ENCODE measurements at regions not wholly inside any gene's neighbourhood (a gene's known extent, or its start where the extent isn't known, plus 50 kb on each side); places are given as distances from the start of the nearest gene placed in this dataset.

GRCh38 chr6:91590191-91590590 lies 1003.3 kb upstream of the MAP3K7 start:
- no CpG with 5 or more reads among the region's 3 CpGs for WGBS (ENCODE audit: insufficient coverage, insufficient read length)
- H3K27ac ChIP-seq (ENCODE audit: low read length), result no peak overlapping the region
- no peaks in the 10 kb centered on the region for H3K27me3 ChIP-seq (ENCODE audit: control insufficient read depth, insufficient read depth, low read length)
- no peak for DNase-seq (ENCODE audit: low read depth, low spot score)
- no peaks in the 10 kb centered on the region for H3K9me3 ChIP-seq (ENCODE audit: control insufficient read depth, insufficient read depth, low read length)
- H3K4me1 ChIP-seq (ENCODE audit: control insufficient read depth, insufficient read depth, low read length), result no peaks in the 10 kb centered on the region
- H3K36me3 ChIP-seq (ENCODE audit: control insufficient read depth, insufficient read depth, low read length), result no peaks in the 10 kb centered on the region
- H3K4me3 ChIP-seq (ENCODE audit: low read length), result no peak overlapping the region

GRCh38 chr6:91580635-91581034 lies 993.8 kb upstream of the MAP3K7 start:
- Histone ChIP-seq H3K4me3 (ENCODE audit: low read length) (no peak overlapping the region), H3K27me3 (ENCODE audit: control insufficient read depth, insufficient read depth, low read length) (no peaks in the 10 kb centered on the region), H3K27ac (ENCODE audit: low read length) (no peak overlapping the region), H3K4me1 (ENCODE audit: control insufficient read depth, insufficient read depth, low read length) (no peaks in the 10 kb centered on the region), H3K36me3 (ENCODE audit: control insufficient read depth, insufficient read depth, low read length) (no peaks in the 10 kb centered on the region), H3K9me3 (ENCODE audit: control insufficient read depth, insufficient read depth, low read length) (no peaks in the 10 kb centered on the region)
- no peak for DNase-seq (ENCODE audit: low read depth, low spot score)

GRCh38 chr6:91575032-91575431 lies 988.2 kb upstream of the MAP3K7 start:
- H3K4me1 ChIP-seq (ENCODE audit: control insufficient read depth, insufficient read depth, low read length), result no peaks in the 10 kb centered on the region
- no CpG with 5 or more reads among the region's 1 CpG for WGBS (ENCODE audit: insufficient coverage, insufficient read length)
- H3K27me3 ChIP-seq (ENCODE audit: control insufficient read depth, insufficient read depth, low read length), result no peaks in the 10 kb centered on the region
- no peak for DNase-seq (ENCODE audit: low read depth, low spot score)
- no peak overlapping the region for H3K4me3 ChIP-seq (ENCODE audit: low read length)
- H3K36me3 ChIP-seq (ENCODE audit: control insufficient read depth, insufficient read depth, low read length), result no peaks in the 10 kb centered on the region
- H3K9me3 ChIP-seq (ENCODE audit: control insufficient read depth, insufficient read depth, low read length), result no peaks in the 10 kb centered on the region
- H3K27ac ChIP-seq (ENCODE audit: low read length), result no peak overlapping the region

DNA sequence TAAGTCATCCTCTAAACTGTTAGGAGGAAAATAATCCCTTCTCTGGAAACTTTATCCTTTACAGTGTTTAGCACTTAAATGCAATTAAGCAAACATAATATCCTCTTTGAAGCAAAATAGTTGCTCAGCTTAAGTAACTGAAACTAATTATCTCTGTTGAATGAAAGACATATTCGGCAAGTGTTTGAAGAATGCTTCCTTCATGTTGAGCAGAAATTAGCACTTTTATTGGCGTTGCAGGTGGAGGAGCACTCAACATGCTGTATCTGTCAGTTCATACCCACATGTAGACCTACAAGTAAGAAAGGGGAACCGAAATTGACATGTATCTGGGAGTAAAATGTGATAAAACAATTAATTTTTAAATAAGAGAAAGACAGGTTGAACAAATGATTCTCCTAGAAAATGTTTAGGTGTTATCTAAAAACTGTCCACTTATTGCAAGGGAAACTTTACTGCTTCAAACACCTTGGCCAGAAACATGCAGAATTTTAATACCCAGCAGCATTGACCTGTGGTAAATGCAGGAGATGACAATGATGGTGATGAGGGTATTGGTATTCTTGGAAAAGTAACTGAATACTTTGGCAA lies 987.0 kb upstream of the MAP3K7 start:
- no peaks in the 10 kb centered on the region for H3K4me1 ChIP-seq (ENCODE audit: control insufficient read depth, insufficient read depth, low read length)
- no peaks in the 10 kb centered on the region for H3K36me3 ChIP-seq (ENCODE audit: control insufficient read depth, insufficient read depth, low read length)
- H3K27me3 ChIP-seq (ENCODE audit: control insufficient read depth, insufficient read depth, low read length), result no peaks in the 10 kb centered on the region
- no peak overlapping the region for H3K4me3 ChIP-seq (ENCODE audit: low read length)
- no peaks in the 10 kb centered on the region for H3K9me3 ChIP-seq (ENCODE audit: control insufficient read depth, insufficient read depth, low read length)
- no CpG with 5 or more reads among the region's 3 CpGs for WGBS (ENCODE audit: insufficient coverage, insufficient read length)
- DNase-seq (ENCODE audit: low read depth, low spot score), result no peak
- no peak overlapping the region for H3K27ac ChIP-seq (ENCODE audit: low read length)

DNA sequence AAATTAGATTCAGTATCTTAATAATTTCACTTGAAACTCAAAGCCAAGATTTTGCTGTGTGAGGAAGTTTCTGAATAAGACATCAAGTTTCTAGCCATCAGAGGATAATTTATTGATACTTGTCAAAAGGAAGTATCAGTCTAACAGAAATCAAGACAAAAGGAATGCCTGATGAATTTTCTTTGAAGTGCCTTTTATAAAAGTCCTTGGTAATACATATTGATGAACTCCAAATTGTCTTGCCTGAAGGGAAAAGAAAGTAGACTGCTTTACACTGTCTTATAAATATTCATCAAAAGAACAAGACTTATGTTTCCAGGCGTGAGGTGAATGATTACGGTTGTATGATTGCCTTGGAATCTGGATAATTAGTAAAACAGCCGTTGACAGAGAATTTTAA lies 986.0 kb upstream of the MAP3K7 start:
- no peak for DNase-seq (ENCODE audit: low read depth, low spot score)
- H3K27ac ChIP-seq (ENCODE audit: low read length), result no peak overlapping the region
- no peaks in the 10 kb centered on the region for H3K36me3 ChIP-seq (ENCODE audit: control insufficient read depth, insufficient read depth, low read length)
- H3K4me1 ChIP-seq (ENCODE audit: control insufficient read depth, insufficient read depth, low read length), result no peaks in the 10 kb centered on the region
- H3K27me3 ChIP-seq (ENCODE audit: control insufficient read depth, insufficient read depth, low read length), result no peaks in the 10 kb centered on the region
- no peaks in the 10 kb centered on the region for H3K9me3 ChIP-seq (ENCODE audit: control insufficient read depth, insufficient read depth, low read length)
- no peak overlapping the region for H3K4me3 ChIP-seq (ENCODE audit: low read length)
- no CpG with 5 or more reads among the region's 3 CpGs for WGBS (ENCODE audit: insufficient coverage, insufficient read length)

DNA sequence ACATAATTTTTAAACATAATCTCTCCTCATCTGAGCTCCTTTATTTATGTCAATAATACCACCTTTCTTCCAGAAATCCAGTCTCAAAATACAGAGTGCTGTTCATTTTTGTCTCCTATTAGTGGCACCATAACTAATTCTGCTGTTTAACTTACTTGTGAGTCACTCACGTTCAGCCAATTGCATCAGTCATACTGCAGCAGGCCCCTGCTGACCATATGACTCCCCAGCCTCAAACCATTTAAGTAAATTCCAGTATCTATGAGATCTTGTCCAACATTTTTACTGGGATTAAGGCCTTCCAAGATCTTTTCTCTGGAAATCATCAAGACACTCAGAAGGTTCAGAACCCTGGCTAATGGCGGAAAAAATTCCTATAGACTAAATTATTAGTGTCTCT lies 982.2 kb upstream of the MAP3K7 start:
- H3K4me1 ChIP-seq (ENCODE audit: control insufficient read depth, insufficient read depth, low read length), result no peaks in the 10 kb centered on the region
- H3K4me3 ChIP-seq (ENCODE audit: low read length), result no peak overlapping the region
- no peak for DNase-seq (ENCODE audit: low read depth, low spot score)
- WGBS (ENCODE audit: insufficient coverage, insufficient read length), result no CpG with 5 or more reads among the region's 2 CpGs
- no peaks in the 10 kb centered on the region for H3K27me3 ChIP-seq (ENCODE audit: control insufficient read depth, insufficient read depth, low read length)
- no peak overlapping the region for H3K27ac ChIP-seq (ENCODE audit: low read length)
- no peaks in the 10 kb centered on the region for H3K36me3 ChIP-seq (ENCODE audit: control insufficient read depth, insufficient read depth, low read length)
- no peaks in the 10 kb centered on the region for H3K9me3 ChIP-seq (ENCODE audit: control insufficient read depth, insufficient read depth, low read length)

DNA sequence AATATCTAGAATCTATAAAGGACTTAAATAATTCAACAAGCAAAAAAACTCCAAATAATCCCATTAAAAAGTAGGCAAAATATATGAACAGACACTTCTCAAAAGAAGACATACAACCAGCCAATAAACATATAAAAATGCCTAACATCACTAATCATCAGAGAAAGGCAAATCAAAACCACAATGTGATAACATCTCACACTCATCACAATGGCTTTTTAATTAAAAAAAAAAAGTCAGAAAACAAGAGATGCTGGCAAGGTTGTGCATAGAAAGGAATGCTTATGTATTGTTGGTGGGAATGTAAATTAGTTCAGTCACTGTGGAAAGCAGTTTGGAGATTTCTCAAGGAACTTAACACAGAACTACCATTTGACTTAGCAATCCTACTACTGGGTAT lies 979.6 kb upstream of the MAP3K7 start:
- H3K36me3 ChIP-seq (ENCODE audit: control insufficient read depth, insufficient read depth, low read length), result no peaks in the 10 kb centered on the region
- H3K27me3 ChIP-seq (ENCODE audit: control insufficient read depth, insufficient read depth, low read length), result no peaks in the 10 kb centered on the region
- no peaks in the 10 kb centered on the region for H3K9me3 ChIP-seq (ENCODE audit: control insufficient read depth, insufficient read depth, low read length)
- H3K4me3 ChIP-seq (ENCODE audit: low read length), result no peak overlapping the region
- no peak overlapping the region for H3K27ac ChIP-seq (ENCODE audit: low read length)
- no peaks in the 10 kb centered on the region for H3K4me1 ChIP-seq (ENCODE audit: control insufficient read depth, insufficient read depth, low read length)
- no peak for DNase-seq (ENCODE audit: low read depth, low spot score)

GRCh38 chr6:91565207-91565606 lies 978.3 kb upstream of the MAP3K7 start:
- no peaks in the 10 kb centered on the region for H3K4me1 ChIP-seq (ENCODE audit: control insufficient read depth, insufficient read depth, low read length)
- no peak overlapping the region for H3K27ac ChIP-seq (ENCODE audit: low read length)
- DNase-seq (ENCODE audit: low read depth, low spot score), result no peak
- H3K9me3 ChIP-seq (ENCODE audit: control insufficient read depth, insufficient read depth, low read length), result no peaks in the 10 kb centered on the region
- no peak overlapping the region for H3K4me3 ChIP-seq (ENCODE audit: low read length)
- no CpG with 5 or more reads among the region's 3 CpGs for WGBS (ENCODE audit: insufficient coverage, insufficient read length)
- no peaks in the 10 kb centered on the region for H3K36me3 ChIP-seq (ENCODE audit: control insufficient read depth, insufficient read depth, low read length)
- no peaks in the 10 kb centered on the region for H3K27me3 ChIP-seq (ENCODE audit: control insufficient read depth, insufficient read depth, low read length)

DNA sequence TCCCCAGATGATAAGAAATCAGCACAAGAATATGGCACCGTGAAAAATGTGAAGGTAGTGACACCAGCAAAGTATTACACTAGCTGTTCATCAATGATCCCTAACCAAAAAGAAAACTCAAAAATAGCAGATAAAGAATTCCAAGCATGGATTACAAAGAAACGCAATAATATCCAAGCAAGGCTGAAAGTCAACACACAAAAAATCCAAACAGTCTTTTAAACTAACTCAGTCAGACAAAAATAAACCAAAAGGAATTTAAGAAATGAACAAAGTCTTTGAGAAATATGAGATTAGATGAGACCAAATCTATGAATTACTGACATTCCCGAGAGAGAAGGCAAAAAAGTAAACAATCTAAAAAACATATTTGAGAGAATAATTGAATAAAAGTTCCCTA lies 976.1 kb upstream of the MAP3K7 start:
- Histone ChIP-seq H3K36me3 (ENCODE audit: control insufficient read depth, insufficient read depth, low read length) (no peaks in the 10 kb centered on the region), H3K4me1 (ENCODE audit: control insufficient read depth, insufficient read depth, low read length) (no peaks in the 10 kb centered on the region), H3K4me3 (ENCODE audit: low read length) (no peak overlapping the region), H3K27me3 (ENCODE audit: control insufficient read depth, insufficient read depth, low read length) (no peaks in the 10 kb centered on the region), H3K9me3 (ENCODE audit: control insufficient read depth, insufficient read depth, low read length) (no peaks in the 10 kb centered on the region), H3K27ac (ENCODE audit: low read length) (no peak overlapping the region)
- DNase-seq (ENCODE audit: low read depth, low spot score), result no peak
- no CpG with 5 or more reads among the region's 3 CpGs for WGBS (ENCODE audit: insufficient coverage, insufficient read length)

- DNase-seq (ENCODE audit: low read depth, low spot score), result no peak
- no peaks in the 10 kb centered on the region for H3K9me3 ChIP-seq (ENCODE audit: control insufficient read depth, insufficient read depth, low read length)
- no peaks in the 10 kb centered on the region for H3K27me3 ChIP-seq (ENCODE audit: control insufficient read depth, insufficient read depth, low read length)
- H3K4me1 ChIP-seq (ENCODE audit: control insufficient read depth, insufficient read depth, low read length), result no peaks in the 10 kb centered on the region
- no peak overlapping the region for H3K27ac ChIP-seq (ENCODE audit: low read length)
- no CpG with 5 or more reads among the region's 3 CpGs for WGBS (ENCODE audit: insufficient coverage, insufficient read length)
- H3K36me3 ChIP-seq (ENCODE audit: control insufficient read depth, insufficient read depth, low read length), result no peaks in the 10 kb centered on the region
- H3K4me3 ChIP-seq (ENCODE audit: low read length), result no peak overlapping the region
Measured at GRCh38 chr6:91560409-91560808, 973.5 kb upstream of the MAP3K7 start.

GRCh38 chr6:91540902-91541301 lies 954.0 kb upstream of the MAP3K7 start:
- Histone ChIP-seq H3K4me1 (ENCODE audit: control insufficient read depth, insufficient read depth, low read length) (no peaks in the 10 kb centered on the region), H3K36me3 (ENCODE audit: control insufficient read depth, insufficient read depth, low read length) (no peaks in the 10 kb centered on the region), H3K27me3 (ENCODE audit: control insufficient read depth, insufficient read depth, low read length) (no peaks in the 10 kb centered on the region), H3K9me3 (ENCODE audit: control insufficient read depth, insufficient read depth, low read length) (no peaks in the 10 kb centered on the region), H3K27ac (ENCODE audit: low read length) (no peak overlapping the region), H3K4me3 (ENCODE audit: low read length) (no peak overlapping the region)
- WGBS (ENCODE audit: insufficient coverage, insufficient read length), result no CpG with 5 or more reads among the region's 5 CpGs
- DNase-seq (ENCODE audit: low read depth, low spot score), result no peak

Data from iPS DF 6.9 (cell line).